GM19438 (cell line): ENCODE measurements at regions not wholly inside any gene's neighbourhood (a gene's known extent, or its start where the extent isn't known, plus 50 kb on each side); places are given as distances from the start of the nearest gene placed in this dataset.
"Not testable (repeated sequence)": the region's sequence is repeated elsewhere in the genome, so short reads cannot be mapped to it uniquely, and the experiment has no call there.

Source experiments
- ATAC-seq: cut with Tn5 transposase; IDR thresholded peaks from one replicate; pipeline ENCODE4 v1.9.1; 2021; ENCODE audit warnings: low read depth; ENCODE audit not compliant: unreplicated experiment

DNA sequence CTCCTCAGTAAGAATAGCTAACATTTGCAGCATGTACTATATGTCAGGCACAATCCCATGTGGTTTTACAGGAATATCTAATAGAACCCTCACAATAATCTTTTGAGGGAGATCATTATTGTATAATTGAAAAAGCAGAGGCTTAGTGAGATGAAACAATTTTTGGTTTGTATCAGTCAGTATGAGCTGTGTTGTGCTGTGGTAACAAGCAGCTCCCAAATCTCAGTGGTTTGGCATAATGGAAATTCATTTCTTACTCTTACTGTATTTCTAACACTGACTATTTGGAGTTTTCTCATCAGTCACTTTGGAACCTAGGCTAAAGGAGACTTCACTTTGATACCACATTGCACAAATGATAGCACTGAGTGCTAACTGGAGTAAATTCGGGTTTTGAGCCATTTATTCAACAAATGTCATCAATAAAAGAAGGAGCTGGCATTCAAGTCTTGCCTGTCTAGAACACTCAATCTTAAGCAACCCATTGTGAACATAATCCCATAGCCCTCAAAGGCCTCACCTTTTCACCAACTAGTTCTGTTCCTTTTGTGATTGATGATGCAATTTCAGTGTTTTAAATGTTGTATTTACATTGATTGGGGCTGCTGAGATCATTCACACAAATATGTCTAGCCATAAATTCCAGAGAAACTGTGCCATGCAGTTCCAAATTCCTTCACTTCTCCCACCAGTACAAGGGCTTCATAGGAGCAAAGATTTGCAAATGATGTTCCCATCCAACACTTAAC, 441.0 kb downstream of the XYLT1 start:
- no peak for ATAC-seq

DNA sequence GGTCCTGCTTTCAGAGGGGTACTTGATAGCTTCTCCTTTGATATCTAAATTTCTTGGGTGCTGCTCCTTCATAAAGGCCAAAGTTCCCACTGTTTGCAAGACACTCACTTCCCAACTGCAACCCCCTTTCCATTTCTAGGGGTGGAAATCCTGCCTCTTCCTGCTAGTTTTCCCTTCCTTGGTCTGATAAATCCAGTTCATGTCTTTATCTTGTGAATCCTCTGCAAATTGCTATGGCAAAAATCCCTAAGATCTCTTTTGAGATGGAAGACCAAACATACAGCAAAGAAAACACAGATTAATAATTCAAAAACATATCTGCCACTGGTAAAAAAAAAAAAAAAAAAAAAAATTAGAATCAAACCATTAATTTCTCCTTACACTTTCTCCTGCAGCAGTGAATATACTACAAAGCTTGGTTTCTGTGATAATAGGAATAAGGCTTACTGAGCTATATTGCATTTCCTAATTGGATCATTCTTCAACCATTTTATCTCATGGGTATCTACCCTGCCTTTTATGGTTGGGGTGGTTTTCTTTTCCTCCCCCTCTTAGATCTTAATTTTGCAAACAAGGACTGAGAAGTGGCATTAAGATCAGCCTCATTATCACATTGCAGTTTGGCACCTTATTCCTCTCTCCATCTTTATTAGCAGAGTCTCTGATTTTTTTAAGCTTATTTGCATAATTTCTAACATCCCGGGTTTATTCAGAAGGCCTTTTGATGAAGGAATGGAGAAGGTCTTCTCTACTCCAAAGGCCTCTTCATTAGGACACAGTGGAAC, 439.1 kb downstream of the XYLT1 start:
- no peak for ATAC-seq

DNA sequence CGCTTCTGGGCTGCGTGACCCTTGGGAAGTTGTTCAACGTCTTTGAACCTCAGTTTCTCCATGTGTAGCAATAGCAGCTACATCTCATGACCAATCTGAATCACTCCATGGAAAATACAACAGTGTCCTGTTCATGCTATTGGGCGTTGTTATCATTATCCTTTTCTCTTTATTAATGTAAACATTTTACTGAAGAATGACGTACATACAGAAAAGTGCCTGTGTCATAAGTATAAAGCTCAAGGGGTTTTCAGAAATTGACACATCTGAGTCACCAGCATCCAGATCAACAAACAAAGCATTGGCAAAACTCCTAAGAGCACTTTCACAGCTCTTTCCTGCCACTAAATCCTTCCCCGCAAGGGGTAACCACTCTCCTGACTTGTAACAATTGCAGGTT, 438.4 kb downstream of the XYLT1 start:
- ATAC-seq = no peak

DNA sequence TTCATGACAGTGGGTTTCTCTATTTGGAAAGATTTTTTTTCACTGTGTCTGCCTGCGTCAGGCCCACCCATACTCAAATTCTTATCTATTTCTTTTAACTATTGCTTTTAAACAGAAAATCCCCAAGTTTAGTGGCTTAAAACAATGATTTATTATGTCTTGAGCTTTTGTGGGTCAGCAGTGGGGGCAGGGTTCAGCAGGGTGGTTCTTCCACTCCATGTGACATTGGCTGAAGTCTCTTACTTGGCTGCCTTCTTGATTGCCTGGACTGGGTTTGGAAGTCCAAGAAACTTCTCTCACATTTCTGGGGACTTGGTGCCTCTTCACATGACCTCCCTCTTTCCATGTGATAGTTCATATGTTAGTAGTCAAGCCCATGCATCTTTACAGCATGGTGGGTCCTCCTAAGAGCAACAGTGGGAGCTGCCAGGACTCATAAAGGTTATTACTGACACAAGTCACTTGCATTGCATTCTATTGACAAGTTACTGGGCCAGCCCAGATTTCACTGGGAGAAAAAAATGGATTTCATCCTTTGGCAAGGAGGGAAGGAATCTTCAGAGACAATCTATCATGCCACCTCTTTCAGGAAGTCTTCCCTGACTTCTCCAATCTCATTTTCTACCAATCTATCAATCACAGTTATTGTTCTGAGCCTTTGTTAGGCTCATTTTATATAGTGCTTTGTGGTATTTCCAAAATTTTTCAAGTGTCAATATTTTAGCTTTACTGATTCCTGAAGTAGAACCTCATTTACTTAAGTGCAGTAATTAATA, 436.1 kb downstream of the XYLT1 start:
- ATAC-seq = no peak

DNA sequence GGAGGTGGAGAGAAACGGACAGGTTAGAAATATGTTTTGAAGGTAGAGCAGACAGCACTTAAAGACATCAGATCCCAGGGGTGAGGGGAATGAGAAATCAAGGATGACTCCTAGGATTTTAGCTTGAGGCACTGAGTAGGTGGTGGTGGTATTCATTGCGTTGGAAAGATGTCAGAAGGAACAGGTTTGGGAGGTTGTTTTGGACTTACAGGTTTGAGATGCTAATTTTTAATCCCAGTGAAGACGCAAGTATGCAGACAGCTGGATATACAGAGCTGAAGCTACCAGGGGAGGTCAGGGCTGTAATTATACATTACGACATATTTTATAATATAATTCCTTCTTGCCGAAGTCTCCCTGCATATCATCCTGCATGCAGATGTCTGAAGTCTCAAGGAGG, 433.3 kb downstream of the XYLT1 start:
- ATAC-seq = no peak

DNA sequence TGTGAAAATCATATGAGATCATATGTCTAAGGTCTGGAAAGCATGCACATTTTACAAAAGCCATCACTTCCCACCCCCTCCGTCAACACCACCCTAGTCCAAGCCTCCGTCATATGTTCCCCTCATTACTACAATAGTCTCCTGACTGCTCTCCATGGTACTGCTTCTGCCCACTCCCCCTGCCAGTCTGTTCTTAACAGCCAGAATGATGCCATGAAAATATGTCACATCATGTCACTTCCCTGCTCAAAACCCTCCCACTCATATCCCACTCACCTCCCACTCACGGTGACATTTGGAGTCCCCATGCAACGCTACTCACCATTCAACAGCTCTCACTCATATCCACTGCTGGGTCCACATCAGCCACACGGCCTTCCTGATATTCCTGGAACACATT, 432.3 kb downstream of the XYLT1 start:
- ATAC-seq = no peak

DNA sequence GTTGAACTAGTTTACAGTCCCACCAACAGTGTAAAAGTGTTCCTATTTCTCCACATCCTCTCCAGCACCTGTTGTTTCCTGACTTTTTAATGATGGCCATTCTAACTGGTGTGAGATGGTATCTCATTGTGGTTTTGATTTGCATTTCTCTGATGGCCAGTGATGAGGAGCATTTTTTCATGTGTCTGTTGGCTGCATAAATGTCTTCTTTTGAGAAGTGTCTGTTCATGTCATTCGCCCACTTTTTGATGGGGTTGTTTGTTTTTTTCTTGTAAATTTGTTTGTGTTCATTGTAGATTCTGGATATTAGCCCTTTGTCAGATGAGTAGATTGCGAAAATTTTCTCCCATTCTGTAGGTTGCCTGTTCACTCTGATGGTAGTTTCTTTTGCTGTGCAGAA, 421.7 kb downstream of the XYLT1 start:
- not testable (repeated sequence) for ATAC-seq

DNA sequence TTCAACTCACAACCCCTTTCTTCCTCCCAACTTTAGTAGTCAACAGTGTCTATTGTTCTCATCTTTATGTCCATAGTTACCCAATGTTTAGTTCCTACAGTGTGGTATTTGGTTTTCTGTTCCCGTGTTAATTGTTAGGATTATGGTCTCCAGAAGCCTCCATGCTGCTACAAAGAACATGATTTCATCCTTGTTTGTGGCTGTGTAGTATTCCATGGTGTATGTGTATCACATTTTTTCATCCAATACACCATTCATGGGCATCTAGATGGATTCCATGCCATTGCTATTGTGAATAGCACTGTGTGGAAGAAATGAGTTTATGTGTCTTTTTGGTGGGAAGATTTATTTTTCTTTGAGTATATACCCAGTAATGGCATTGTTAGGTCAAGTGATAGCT, 420.3 kb downstream of the XYLT1 start:
- no peak for ATAC-seq
